ENCODE measurements at regions not wholly inside any gene's neighbourhood (a gene's known extent, or its start where the extent isn't known, plus 50 kb on each side); places are given as distances from the start of the nearest gene placed in this dataset.

- no peak for TF ChIP-seq CTCF (CRISPR knock-in tag; IDR thresholded peaks at IDR 0.05)
- no peak for TF ChIP-seq KIAA2018 (CRISPR knock-in tag; IDR thresholded peaks at IDR 0.05; ENCODE audit: borderline replicate concordance)
- TF ChIP-seq POLR2AphosphoS5 (IDR thresholded peaks at IDR 0.05; ENCODE audit: low read depth, low read length) = no peak
- TF ChIP-seq SMC3 (IDR thresholded peaks at IDR 0.05; ENCODE audit: low read length) = no peak
- no peak for TF ChIP-seq GPBP1L1 (CRISPR knock-in tag; IDR thresholded peaks at IDR 0.05)
- no peak for TF ChIP-seq NR3C1 (CRISPR knock-in tag; IDR thresholded peaks at IDR 0.05)
- no peak for TF ChIP-seq MAX (IDR thresholded peaks at IDR 0.05)
- no peak for TF ChIP-seq KDM5A (IDR thresholded peaks at IDR 0.05; ENCODE audit: borderline replicate concordance, low read length)
- TF ChIP-seq PHF21A (CRISPR knock-in tag; IDR thresholded peaks at IDR 0.05) = no peak
- no peak for TF ChIP-seq SP1 (IDR thresholded peaks at IDR 0.05)
- no peak for TF ChIP-seq SP1 (CRISPR knock-in tag; IDR thresholded peaks at IDR 0.05)
- TF ChIP-seq ZNF275 (CRISPR knock-in tag; IDR thresholded peaks at IDR 0.05; ENCODE audit: borderline replicate concordance) = no peak
- TF ChIP-seq ZNF605 (CRISPR knock-in tag; IDR thresholded peaks at IDR 0.05) = no peak
- TF ChIP-seq ZNF513 (CRISPR knock-in tag; conservative IDR thresholded peaks at IDR 0.05) = no peak
- TF ChIP-seq RAD21 (CRISPR knock-in tag; IDR thresholded peaks at IDR 0.05) = no peak
Measured at GRCh38 chr6:144702781-144703180, 417.6 kb downstream of the UTRN start.

Measured in HepG2 (cell line).